NCI-H2227 (cell line): ENCODE measurements at regions not wholly inside any gene's neighbourhood (a gene's known extent, or its start where the extent isn't known, plus 50 kb on each side); places are given as distances from the start of the nearest gene placed in this dataset.
A peak's percentile ranks its signal among the peaks of the same experiment; 100 is the strongest.

Experiments used
- DNase-seq: peaks from one replicate; lab custom pipeline; 2025; ENCODE audit not compliant: unreplicated experiment; lab: John Stamatoyannopoulos, UW

- no peak for DNase-seq
These were observed 169.5 kb downstream of the BLID start for GRCh38 chr11:121946514-121946913.

DNA sequence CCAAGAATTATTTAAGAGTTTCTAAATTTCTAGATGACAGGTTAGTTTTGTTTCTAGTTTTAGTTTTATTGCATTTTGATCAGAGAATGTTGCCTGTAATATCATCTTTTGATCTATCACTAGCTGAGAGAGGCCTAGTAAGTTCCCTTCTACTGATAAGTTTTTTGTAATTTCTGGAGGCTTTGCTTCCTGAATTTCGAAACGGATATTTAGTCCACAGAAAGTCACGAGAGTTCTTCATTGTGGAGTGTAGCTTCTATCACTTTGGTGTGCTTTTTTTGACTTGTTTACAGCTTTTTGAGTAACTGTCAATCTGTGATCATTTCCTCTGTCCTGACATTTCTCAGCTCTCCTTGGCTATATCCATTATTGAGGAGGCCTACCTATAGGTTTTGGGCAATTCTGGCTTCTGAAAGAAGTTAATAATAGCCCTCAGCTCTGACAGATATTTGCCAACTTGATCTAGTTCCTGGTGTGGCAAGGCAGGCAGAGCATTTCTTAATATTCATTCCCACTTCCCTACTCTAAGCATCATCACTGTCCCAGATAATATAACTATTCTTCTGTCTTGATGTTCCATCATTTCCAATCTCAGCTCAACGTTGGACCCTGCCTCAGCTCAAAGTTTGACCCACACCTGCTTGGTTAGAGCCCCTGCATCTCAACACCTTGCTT lies 171.3 kb downstream of the BLID start:
- DNase-seq, result no peak

- no peak for DNase-seq
These were observed 177.9 kb downstream of the BLID start for GRCh38 chr11:121938076-121938475.

DNA sequence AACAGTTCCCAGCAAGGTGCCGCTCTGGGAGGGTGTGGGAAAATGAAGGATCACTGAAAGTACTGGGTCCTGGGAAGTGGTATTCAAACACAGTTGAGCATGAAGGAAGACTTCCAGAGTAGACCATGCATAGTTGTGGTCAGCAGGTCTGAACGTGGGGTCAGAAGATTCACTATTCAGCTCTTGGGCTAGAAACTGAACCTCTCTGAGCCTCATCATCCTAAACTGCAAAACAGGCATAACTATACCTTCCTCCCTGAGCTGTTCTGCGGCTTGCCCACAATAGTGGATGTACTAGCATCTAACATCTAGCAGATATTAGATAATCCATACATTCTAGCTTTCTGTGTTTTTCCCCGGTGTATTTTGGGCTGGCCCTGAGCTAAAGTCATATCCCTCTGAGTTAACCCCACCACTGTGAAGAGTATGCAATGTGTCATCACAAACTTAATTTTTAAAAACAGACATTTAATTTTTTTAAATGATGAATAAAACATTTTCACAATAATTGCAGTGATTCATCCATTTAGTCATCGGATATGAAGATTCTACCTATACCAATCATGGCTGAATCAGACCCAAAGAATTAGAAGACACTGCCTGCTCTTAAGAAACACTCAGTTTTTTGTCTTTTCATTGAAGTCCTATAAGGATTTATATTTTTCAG lies 179.1 kb downstream of the BLID start:
- no peak for DNase-seq

GRCh38 chr11:121936370-121936769 lies 179.6 kb downstream of the BLID start:
- no peak for DNase-seq

GRCh38 chr11:121933694-121934093 lies 182.3 kb downstream of the BLID start:
- no peak for DNase-seq

- no peak for DNase-seq
These were observed 182.7 kb downstream of the BLID start for GRCh38 chr11:121933294-121933693.

DNA sequence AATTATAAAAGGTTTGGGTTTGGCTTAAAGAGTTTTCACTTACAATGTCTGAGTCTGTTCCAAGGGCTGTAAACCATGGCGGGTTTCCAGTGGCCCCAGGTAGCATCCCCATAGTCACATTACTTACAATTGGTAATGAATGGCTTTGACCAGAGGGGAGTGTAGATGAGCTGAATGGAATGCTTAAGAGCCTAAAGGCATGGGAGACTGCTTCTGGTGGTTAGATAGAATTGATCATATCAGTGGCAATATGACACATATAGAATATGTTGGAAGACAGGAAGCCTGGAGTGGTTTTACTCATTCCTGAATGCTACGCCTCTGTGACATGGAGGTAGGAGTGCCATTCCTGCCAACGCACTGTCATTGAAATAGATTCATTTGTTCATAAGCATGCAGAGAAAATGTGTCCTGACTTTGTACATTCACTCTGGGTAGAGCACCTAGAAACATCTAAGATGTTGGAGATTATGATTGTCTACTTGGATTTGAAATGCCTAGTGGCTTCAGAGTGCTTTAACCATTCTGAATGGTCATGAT lies 183.3 kb downstream of the BLID start:
- no peak for DNase-seq

DNA sequence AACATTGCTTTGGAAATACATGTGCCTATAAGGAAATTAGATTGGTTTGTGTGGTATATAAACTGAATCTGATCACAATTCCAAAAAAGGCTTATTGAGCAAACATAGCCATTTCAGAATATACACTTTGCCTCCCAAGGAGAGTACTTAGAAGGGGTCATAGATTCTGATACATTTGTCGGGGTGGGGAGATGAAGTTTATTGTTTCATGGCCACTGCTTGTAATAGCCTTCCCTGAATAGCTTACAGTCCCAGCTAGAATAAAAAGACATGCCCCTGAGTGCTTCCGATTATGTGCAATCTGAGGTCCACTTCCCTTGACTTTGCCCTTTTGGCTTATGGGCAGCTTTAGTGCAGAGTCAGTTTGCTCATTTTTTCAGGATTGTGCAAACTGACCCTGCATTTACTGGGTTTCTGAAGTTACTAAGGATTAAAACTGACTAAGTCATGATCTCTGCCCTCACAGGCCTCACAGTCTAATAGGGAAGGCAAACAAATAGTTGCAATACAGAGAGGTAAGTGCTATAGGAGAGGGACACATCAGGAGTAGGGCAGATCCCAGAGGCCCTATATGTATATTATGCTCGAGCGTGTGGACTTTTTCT lies 184.2 kb downstream of the BLID start:
- DNase-seq, result no peak

DNA sequence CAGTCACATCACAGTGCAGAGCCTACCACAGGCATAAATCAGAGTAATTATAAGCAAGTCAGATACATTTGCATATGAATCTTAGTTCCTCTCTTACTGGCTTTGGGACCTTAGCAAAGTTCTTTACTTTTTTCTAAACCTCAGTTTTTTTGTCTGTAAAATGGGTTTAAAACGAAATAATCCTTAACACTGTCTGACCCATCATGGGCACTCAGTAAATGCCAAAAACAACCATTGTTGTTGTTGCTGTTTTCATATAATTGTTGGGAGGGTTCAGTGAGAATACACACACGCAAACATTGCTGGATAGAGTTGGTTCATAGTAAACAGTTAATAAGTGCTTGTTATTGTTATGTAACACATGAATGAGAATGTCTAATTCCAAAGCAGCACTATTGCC lies 184.9 kb downstream of the BLID start:
- no peak for DNase-seq

- DNase-seq, result no peak
These were observed 185.7 kb downstream of the BLID start for GRCh38 chr11:121930004-121930965.

- peak; percentile 42 for DNase-seq
These were observed 186.4 kb downstream of the BLID start for GRCh38 chr11:121929581-121929980.

GRCh38 chr11:121928597-121929580 lies 187.1 kb downstream of the BLID start:
- no peak for DNase-seq

DNA sequence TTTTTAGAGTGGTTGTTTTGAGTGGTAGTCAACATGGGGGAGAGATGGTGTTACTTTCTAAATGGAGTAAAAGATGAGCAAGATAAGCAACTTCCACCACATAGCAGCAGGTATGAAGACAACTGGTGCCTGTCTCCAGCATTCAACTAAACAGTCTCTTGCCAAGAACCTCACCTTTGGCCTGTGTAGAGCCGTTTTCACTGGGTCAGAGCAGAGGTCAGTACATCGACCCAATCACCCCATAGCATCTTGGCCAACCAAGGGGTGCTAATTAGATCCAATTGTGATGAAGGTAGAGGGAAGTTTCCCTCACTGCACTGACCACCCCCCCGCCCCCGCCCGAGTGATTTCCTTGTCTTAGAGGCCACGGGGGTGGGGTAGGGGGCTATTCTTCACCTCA lies 188.2 kb downstream of the BLID start:
- DNase-seq, result no peak

DNA sequence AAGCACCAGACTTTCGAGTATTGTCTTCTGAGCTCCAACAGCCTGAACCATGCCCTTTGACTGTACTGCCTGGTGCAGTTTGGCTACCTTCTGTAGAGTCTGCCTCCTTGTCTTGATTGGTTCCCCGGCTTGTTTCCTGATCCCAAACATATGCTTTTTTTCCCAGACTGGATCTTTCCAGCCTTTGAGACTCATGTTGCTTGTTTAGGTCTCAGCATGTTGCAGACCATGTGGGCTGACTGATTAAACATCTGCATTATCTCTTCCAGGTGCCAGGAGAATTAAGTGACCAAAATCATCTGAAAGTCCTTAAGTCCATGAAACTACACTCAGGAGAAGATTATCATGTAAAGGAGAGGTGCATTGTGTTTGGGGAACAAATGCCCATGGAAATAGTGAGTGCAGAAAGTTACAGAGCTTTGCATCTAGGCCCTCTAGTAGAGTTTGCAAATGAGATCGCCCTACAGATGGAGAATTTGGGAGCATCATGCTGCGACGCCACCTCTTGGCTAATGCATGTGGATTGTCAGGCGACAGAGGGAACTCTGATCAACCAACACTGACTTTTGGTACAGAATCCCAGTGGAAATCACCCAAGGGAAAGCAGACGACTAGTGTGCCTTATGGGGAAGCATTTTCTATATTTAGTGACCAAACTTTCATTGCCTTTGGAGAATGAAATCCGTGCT lies 188.8 kb downstream of the BLID start:
- no peak for DNase-seq

DNA sequence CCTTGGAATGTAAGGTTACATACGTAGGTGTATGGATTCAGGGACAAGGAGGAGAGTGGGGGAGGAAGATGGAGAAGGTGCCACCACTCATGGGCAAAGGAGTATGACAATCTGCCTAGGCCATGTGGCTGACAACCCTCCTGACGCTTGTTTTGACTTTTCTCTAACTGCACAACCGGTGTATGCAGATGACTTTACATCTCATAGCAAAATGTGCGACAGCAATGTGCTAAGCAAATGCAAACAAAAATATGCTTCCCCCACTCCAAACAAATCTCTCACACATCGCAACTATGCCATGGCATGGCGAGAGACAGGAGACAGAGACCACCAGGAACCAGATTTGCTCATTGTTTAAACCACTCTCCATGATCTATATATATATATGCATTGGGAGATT lies 191.8 kb downstream of the BLID start:
- no peak for DNase-seq

DNA sequence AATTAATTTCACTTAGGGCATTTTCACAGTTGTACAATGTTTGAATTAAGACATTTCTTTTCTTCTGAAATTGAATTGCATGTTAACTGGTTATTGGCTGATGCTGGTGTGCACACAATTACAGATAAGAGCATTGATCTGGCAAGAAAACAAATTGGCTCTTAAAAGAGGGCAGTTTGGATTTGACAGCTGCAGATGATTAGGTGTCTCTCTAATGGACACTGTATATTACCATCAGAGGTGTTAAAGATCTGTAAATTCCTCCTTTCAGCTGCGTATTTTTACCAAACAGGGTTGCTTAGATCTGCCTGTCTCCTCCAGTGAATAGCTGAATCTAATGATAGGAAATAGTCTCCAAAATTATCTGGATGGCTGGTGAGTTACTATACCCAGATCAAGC lies 198.5 kb downstream of the BLID start:
- DNase-seq, result no peak

- DNase-seq, result no peak
These were observed 201.4 kb downstream of the BLID start for GRCh38 chr11:121914508-121915059.

DNA sequence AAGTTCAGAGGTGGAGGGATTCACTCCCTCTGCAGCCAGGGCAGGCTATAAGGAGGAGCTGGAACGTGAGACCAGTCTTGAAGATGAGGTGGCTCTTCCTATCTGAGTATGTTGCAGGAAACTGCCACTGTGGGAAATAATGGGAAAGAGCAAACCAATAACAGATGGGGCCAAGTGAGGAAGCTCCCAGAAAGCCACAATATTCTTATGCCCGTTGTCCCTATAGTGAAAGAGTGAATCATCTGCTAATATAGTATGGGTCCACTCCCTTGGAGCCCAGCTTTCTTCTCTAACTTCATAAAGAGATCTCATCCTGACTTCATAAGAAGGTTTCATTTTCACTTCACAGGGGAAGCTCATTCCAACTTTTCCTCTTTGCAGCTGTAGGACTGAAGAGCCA lies 206.4 kb downstream of the BLID start:
- no peak for DNase-seq
